ENCODE measurements at regions not wholly inside any gene's neighbourhood (a gene's known extent, or its start where the extent isn't known, plus 50 kb on each side); places are given as distances from the start of the nearest gene placed in this dataset.

- TF ChIP-seq ZNF280C (tag by site-specific recombination; IDR thresholded peaks at IDR 0.05) (no peak), ZNF324 (tag by site-specific recombination; IDR thresholded peaks at IDR 0.05) (0 out of 2 replicates have a peak, but pooled peaks have one; percentile 68), ZBTB1 (tag by site-specific recombination; IDR thresholded peaks at IDR 0.05) (no peak), ZXDB (tag by site-specific recombination; IDR thresholded peaks at IDR 0.05) (peak; percentile 95), IKZF3 (tag by site-specific recombination; IDR thresholded peaks at IDR 0.05) (0 out of 2 replicates have a peak, but pooled peaks have one; percentile 45), ZNF560 (tag by site-specific recombination; IDR thresholded peaks at IDR 0.05; ENCODE audit: borderline replicate concordance) (no peak), KLF9 (tag by site-specific recombination; IDR thresholded peaks at IDR 0.05; ENCODE audit: low read depth) (0 out of 2 replicates have a peak, but pooled peaks have one; percentile 19), KLF10 (tag by site-specific recombination; IDR thresholded peaks at IDR 0.05) (peak; percentile 78), ZBTB21 (tag by site-specific recombination; IDR thresholded peaks at IDR 0.05) (peak; percentile 60; the same call in 1 of the 2 replicates), ZSCAN30 (tag by site-specific recombination; IDR thresholded peaks at IDR 0.05) (0 out of 2 replicates have a peak, but pooled peaks have one; percentile 21), ZBTB8A (tag by site-specific recombination; IDR thresholded peaks at IDR 0.05) (peak; percentile 52), ZFP3 (tag by site-specific recombination; IDR thresholded peaks at IDR 0.05; ENCODE audit: low read depth) (no peak), ZNF544 (tag by site-specific recombination; IDR thresholded peaks at IDR 0.05) (no peak), ZNF473 (tag by site-specific recombination; IDR thresholded peaks at IDR 0.05) (no peak), SCRT2 (tag by site-specific recombination; IDR thresholded peaks at IDR 0.05) (peak; percentile 42; the same call in 1 of the 2 replicates), ZNF501 (tag by site-specific recombination; IDR thresholded peaks at IDR 0.05) (peak; percentile 57; the same call in 1 of the 2 replicates), ZNF114 (tag by site-specific recombination; IDR thresholded peaks at IDR 0.05) (no peak), ZNF416 (tag by site-specific recombination; IDR thresholded peaks at IDR 0.05) (no peak), ZBTB17 (tag by site-specific recombination; IDR thresholded peaks at IDR 0.05) (peak; percentile 81), GLIS1 (tag by site-specific recombination; IDR thresholded peaks at IDR 0.05) (peak; percentile 36), ZNF366 (tag by site-specific recombination; conservative IDR thresholded peaks at IDR 0.05) (peak; percentile 82), ZNF146 (tag by site-specific recombination; IDR thresholded peaks at IDR 0.05) (no peak), ZNF184 (tag by site-specific recombination; IDR thresholded peaks at IDR 0.05) (peak; percentile 45; the same call in 1 of the 2 replicates), TSHZ1 (tag by site-specific recombination; IDR thresholded peaks at IDR 0.05; ENCODE audit: borderline replicate concordance) (peak; percentile 96), ATF2 (tag by site-specific recombination; IDR thresholded peaks at IDR 0.05; ENCODE audit: low read depth) (peak; percentile 66; the same call in 1 of the 2 replicates), ZNF423 (tag by site-specific recombination; IDR thresholded peaks at IDR 0.05) (0 out of 2 replicates have a peak, but pooled peaks have one; percentile 40), PRDM2 (tag by site-specific recombination; IDR thresholded peaks at IDR 0.05; ENCODE audit: borderline replicate concordance) (no peak)
Observed at GRCh38 chr10:4663162-4663992, 162.6 kb upstream of the AKR1E2 start (continued).
